GM13976 (cell line): ENCODE measurements at regions not wholly inside any gene's neighbourhood (a gene's known extent, or its start where the extent isn't known, plus 50 kb on each side); places are given as distances from the start of the nearest gene placed in this dataset.

Experiments
- DNase-seq: peaks from one replicate; pipeline ENCODE4 v3.0.0; 2012; ENCODE audit warnings: low spot score
- in situ Hi-C: fragments of 300-500 bp; cut with MboI; formaldehyde crosslinking; loops from one replicate; pipeline ENCODE4 v1.12.0; 2022; ENCODE audit warnings: low sequenced_read_pairs, mixed read lengths, inconsistent platforms; ENCODE audit not compliant: unreplicated experiment
- TF ChIP-seq, protein P1 (sequence below): IDR thresholded peaks from 2 replicates; pipeline ENCODE4 v1.5.1; 2012; ENCODE audit warnings: borderline replicate concordance, mild to moderate bottlenecking; ENCODE audit not compliant: insufficient read depth; ENCODE audit errors: extremely low read depth, missing control alignments, control extremely low read depth

DNA sequence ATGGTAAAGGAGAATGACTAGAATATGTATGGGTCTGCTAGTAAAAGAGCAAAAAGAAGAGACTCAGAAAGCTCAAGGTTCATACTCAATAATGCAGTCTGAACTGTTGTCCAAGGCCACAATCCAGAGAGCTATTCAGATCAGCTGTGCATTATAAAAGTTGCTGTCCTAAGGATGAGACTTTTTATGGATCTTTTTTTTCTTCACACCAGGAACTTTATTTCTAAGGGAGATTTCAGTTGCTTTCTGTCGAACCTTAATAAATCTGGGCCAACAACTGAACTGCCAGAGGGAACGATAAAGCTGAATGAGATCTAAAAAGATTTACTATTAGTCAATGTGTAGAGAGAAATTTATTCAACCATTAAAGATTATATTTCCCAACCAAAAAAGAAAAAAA is 948.3 kb upstream of the NOVA1 start:
- TF ChIP-seq, protein P1, sequence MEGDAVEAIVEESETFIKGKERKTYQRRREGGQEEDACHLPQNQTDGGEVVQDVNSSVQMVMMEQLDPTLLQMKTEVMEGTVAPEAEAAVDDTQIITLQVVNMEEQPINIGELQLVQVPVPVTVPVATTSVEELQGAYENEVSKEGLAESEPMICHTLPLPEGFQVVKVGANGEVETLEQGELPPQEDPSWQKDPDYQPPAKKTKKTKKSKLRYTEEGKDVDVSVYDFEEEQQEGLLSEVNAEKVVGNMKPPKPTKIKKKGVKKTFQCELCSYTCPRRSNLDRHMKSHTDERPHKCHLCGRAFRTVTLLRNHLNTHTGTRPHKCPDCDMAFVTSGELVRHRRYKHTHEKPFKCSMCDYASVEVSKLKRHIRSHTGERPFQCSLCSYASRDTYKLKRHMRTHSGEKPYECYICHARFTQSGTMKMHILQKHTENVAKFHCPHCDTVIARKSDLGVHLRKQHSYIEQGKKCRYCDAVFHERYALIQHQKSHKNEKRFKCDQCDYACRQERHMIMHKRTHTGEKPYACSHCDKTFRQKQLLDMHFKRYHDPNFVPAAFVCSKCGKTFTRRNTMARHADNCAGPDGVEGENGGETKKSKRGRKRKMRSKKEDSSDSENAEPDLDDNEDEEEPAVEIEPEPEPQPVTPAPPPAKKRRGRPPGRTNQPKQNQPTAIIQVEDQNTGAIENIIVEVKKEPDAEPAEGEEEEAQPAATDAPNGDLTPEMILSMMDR, result no peak
- in situ Hi-C loops, result no loop called here

DNA sequence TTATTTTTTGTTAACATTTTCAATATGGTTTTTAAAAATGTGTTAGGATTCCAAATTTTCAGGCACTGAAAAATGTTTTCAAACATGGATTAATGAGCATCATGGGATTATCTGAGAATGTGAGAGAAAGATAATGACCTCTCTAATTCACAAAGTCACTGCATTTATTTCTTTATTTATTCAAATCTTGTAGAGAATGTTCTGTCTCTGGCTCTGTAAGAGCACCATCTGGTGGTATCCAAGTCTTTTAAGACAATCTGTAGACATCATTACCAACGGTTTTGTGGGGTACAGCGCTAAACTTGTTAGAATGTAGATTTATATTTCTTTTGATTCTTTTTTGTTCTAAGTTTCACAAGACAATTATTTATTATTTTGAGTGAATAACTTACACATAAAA is 956.0 kb upstream of the NOVA1 start:
- TF ChIP-seq, protein P1, result no peak
- no peak for DNase-seq
- in situ Hi-C loops, result no loop called here

More for the DNA sequence above, 948.3 kb upstream of the NOVA1 start:
- DNase-seq, result no peak

DNA sequence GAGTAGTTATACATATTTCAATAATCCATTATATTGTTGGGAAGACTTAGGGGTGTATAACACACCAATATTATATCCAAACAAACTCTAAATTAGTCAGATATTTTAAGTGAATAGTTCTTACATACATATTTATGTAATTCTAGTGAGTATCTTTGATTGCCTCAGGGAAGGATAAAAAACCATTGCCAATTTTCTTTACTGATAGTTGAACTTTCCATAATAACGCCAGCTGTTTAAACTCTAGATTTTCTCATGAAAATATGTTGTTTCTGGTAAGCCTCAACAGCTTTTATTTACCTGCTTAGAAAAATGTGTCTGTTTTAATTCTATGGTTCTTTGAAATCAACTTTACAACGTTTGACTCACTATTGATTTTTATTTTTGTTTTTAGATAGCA is 959.6 kb upstream of the NOVA1 start:
- TF ChIP-seq, protein P1, result no peak
- in situ Hi-C loops, result no loop called here
- no peak for DNase-seq

DNA sequence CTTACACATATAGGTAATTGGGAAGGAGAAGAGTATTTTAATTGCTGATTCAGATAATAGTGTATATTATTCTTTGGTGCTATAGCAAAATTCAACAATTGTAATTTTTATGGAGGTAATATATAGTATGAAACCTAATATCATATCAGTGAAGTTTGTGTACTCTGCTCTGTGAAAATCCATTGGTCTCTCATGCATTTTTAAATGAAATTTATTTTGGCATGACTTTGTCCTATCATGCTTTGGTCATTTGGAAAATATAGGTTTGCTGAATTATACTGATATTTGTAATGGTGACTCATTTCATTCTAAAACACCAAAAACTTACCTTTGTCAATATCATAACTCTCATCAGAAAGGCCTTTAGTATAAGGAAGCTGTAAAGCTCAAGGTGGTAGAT is 962.0 kb upstream of the NOVA1 start:
- DNase-seq, result no peak
- TF ChIP-seq, protein P1, result no peak
- in situ Hi-C loops, result no loop called here

DNA sequence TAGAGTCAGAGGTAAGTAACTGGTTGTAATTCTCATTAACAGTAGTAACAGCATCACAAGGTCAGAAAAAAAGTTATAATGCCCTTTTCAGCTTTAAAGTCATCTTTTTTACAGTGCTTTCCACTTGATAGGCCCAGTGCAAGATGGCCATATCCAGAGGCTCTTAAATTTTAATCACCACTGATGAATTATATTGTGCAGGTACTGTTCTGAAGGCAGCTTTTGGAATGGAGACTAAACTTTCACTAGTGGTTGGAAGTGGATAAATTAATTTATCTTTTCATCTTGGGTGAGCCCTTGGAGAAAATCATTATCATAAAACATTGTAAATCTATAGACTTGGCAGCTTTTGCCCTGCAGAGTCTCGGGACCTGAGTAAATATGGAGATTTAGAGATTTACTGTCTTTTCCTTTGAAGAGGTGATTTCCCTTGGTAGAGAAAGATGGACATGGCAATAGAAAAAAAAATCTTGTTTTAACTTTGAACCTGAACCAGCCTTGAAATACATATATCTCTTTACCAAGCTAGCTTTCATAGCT is 969.1 kb upstream of the NOVA1 start:
- TF ChIP-seq, protein P1, result no peak
- in situ Hi-C loops, result no loop called here
- DNase-seq, result no peak

DNA sequence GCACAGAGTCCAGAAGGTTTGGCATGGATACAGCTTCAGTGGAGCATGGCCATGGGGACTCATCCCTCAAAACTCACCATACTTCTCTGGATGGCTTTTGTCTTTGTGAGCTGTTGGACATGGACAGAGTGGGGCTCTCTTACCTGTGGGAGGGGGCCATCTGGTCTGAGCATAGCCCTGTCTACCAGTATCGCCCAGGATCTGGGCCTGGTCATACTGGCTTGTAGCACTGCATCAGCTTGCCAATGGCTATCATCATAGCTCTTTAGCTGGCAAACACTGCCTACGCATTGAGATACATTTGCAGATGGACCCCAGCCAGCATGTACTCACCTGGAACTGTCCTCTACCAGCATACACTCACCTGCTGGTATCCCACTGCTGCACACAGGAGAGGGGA is 975.2 kb upstream of the NOVA1 start:
- in situ Hi-C loops, result no loop called here
- no peak for DNase-seq
- TF ChIP-seq, protein P1, result no peak

DNA sequence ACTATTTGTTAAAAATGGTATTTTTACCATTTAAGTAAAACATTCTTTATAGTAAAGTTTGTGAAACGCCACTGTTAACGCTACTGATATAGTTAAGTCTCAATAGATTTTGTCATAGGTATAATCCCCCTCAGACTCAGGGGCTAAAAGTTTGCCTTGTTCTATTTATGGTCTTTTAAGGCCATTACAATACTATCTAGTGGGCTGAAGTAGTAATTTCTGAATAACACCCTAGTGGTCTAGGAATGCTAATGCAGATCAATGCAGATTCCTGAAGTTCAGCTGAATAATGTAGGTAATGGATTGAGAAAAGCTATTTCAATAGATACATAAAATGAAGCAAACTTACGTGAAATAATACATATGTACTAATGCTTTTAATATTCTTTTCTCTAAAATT is 989.3 kb upstream of the NOVA1 start:
- DNase-seq, result no peak
- in situ Hi-C loops, result no loop called here
- TF ChIP-seq, protein P1, result no peak
